ENCODE measurements at regions not wholly inside any gene's neighbourhood (a gene's known extent, or its start where the extent isn't known, plus 50 kb on each side); places are given as distances from the start of the nearest gene placed in this dataset.

DNA sequence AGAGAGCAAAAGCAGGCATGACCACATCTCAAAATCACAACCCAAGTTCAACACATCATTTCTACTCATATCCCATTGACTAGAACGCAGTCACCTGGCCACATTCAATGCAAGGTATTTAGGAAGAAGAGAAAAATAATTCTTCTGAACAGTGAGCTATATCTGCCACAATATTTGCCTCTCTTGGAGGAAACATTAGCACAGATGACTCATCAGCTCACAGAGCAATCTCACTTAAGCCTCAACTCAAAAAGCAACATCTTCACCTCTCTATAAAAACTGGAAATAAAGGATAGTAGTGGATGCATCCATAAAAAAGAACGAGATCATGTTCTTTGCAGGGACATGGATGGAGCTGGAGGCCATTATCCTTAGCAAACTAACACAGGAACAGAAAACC, 143.9 kb upstream of the FMN2 start:
- no peaks in the 10 kb centered on the region for H3K4me1 ChIP-seq
- ATAC-seq (ENCODE audit: low FRiP score in 2 of 2) (no peak), DNase-seq (no peak)
- no peaks in the 10 kb centered on the region for H3K27me3 ChIP-seq
- 82 to 88% methylated on average over 2 of the region's 2 CpGs for WGBS, 2 donors
- no peak overlapping the region for H3K4me3 ChIP-seq
- no peak overlapping the region for H3K27ac ChIP-seq
- no peak for TF ChIP-seq POLR2A (IDR thresholded peaks at IDR 0.05)
- no peak for TF ChIP-seq EP300 (IDR thresholded peaks at IDR 0.05)
- no peak for TF ChIP-seq POLR2AphosphoS5 (IDR thresholded peaks at IDR 0.05)
- TF ChIP-seq, protein P1, sequence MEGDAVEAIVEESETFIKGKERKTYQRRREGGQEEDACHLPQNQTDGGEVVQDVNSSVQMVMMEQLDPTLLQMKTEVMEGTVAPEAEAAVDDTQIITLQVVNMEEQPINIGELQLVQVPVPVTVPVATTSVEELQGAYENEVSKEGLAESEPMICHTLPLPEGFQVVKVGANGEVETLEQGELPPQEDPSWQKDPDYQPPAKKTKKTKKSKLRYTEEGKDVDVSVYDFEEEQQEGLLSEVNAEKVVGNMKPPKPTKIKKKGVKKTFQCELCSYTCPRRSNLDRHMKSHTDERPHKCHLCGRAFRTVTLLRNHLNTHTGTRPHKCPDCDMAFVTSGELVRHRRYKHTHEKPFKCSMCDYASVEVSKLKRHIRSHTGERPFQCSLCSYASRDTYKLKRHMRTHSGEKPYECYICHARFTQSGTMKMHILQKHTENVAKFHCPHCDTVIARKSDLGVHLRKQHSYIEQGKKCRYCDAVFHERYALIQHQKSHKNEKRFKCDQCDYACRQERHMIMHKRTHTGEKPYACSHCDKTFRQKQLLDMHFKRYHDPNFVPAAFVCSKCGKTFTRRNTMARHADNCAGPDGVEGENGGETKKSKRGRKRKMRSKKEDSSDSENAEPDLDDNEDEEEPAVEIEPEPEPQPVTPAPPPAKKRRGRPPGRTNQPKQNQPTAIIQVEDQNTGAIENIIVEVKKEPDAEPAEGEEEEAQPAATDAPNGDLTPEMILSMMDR (IDR thresholded peaks at IDR 0.05) = no peak
- H3K36me3 ChIP-seq = no peaks in the 10 kb centered on the region
- H3K9me3 ChIP-seq = no peaks in the 10 kb centered on the region

DNA sequence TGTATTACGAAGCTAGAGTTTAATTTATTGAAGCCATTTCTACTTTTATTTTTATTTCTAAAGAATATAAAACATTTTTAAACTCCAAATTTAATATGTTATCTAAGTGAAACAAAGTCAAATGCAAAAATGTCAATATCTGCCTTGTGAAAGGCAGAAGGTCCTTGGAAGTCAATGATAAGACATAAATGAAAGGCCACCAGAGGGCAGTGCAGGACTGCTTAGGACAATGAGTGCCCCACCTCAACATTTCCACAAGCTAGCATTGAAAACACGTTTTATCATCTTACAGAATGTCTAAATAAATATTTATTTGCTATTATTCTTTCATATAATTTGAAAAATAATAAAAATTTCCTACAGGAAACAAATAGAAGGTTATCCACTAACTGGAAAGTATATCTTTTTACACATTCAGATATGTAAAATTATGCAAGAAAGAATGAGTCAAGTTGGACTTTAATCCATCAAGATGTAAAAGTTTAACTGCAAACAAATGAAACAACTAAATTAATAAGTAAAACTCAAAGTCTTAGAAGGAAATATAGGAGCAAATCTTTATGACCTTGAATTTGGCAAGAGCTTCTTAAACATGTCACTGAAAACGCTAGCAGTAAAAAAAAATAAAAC, 140.1 kb upstream of the FMN2 start:
- ATAC-seq (ENCODE audit: low FRiP score in 2 of 2) = peak in 1 of 2 donors; percentile 70
- Histone ChIP-seq H3K27me3 (no peaks in the 10 kb centered on the region), H3K4me3 (no peak overlapping the region), H3K27ac (no peak overlapping the region), H3K4me1 (no peaks in the 10 kb centered on the region), H3K36me3 (no peaks in the 10 kb centered on the region), H3K9me3 (no peaks in the 10 kb centered on the region)
- 35 to 48% methylated on average over 3 of the region's 3 CpGs for WGBS, 2 donors
- TF ChIP-seq, protein P1 (IDR thresholded peaks at IDR 0.05) = peak in 5 of 6 experiments; percentile 43 to 64 (median 53)
- TF ChIP-seq EP300 (IDR thresholded peaks at IDR 0.05) = no peak
- peak in 1 of 2 donors; percentile 56 for DNase-seq

DNA sequence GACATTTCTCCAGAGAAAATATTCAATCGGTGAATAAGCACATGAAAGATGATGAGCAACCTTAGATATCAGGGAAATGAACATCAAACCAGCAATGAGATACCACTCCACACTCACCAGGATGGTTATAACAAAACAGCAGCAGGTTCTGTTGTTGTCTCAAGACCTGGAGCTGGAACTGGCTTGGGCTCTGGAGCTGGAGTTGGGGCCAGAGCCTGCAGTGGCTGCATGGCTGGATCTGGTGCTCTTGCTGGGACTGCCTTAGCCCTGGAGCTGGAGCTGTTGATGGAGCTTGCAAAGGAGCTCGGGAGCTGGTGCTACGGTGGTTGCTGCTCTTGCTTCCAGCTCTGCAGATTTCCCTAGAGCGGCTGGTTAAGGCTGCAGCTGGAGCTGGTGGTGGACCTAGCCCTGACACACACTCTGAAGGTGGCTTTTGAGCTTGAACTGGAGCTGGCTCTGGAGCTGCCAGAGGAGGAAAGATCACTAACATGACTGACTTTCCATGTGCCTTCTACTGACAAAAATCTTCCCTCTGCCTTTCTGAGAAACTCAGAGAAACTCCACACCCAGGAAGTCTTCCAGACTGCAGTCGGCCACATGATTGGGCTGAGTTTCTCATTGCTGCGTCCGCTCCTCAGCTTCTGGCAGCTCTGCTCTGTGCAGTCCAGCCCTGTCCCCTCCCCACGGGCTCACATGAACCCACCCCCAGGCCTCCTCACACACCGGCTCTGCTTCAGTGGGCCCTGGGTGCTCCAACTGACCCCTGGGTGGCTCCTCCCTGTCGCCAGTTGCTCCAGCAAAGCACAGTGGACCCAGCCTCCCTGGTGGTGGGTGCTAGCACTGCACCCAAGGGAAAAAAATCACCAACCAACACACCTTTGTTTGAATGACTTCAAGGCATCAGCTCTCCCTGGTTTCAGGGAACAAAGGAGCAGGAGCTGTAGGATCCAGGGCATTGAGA, 139.1 kb upstream of the FMN2 start:
- H3K4me3 ChIP-seq = no peak overlapping the region
- H3K27me3 ChIP-seq = no peaks in the 10 kb centered on the region
- peak in 1 of 2 donors; percentile 32 for DNase-seq
- WGBS, 2 donors = 81 to 88% methylated on average over 10 of the region's 10 CpGs
- TF ChIP-seq, protein P1 (IDR thresholded peaks at IDR 0.05) = peak; percentile 8 to 31 (median 22)
- no peak for TF ChIP-seq POLR2A (IDR thresholded peaks at IDR 0.05)
- H3K27ac ChIP-seq = no peak overlapping the region
- no peaks in the 10 kb centered on the region for H3K36me3 ChIP-seq
- ATAC-seq (ENCODE audit: low FRiP score in 2 of 2) = peak in 1 of 2 donors; percentile 11
- no peaks in the 10 kb centered on the region for H3K4me1 ChIP-seq
- H3K9me3 ChIP-seq = no peaks in the 10 kb centered on the region

DNA sequence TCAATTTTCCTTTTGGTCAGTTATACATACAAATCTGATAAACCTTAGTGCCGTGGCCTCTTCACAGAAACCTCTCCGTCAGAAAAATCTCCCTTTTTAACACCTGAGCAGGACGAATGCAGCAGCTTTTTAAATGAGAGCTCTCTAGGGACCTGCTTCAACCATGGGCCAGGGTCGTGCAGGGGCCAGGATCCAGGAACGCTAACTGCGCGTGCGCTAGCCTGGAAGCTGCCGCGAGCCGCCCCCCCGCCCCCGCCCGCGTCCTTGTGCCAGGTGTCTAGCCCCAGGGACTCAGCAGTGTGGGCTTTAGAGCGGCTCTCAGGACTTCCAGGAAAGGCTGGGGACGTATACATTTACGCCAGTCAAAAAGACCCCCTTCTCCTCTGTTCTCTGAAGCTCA, 136.8 kb upstream of the FMN2 start:
- ATAC-seq (ENCODE audit: low FRiP score in 2 of 2) (no peak), DNase-seq (peak in 1 of 2 donors; percentile 26)
- Histone ChIP-seq H3K9me3 (no peaks in the 10 kb centered on the region), H3K36me3 (no peaks in the 10 kb centered on the region), H3K4me1 (no peaks in the 10 kb centered on the region), H3K27ac (no peak overlapping the region), H3K27me3 (no peaks in the 10 kb centered on the region), H3K4me3 (no peak overlapping the region)
- 60 to 76% methylated on average over 6 to 16 of the region's 18 CpGs for WGBS, 2 donors
- TF ChIP-seq, protein P1 (IDR thresholded peaks at IDR 0.05) = no peak
- no peak for TF ChIP-seq POLR2A (IDR thresholded peaks at IDR 0.05)
- no peak for TF ChIP-seq POLR2AphosphoS5 (IDR thresholded peaks at IDR 0.05)
- TF ChIP-seq EP300 (IDR thresholded peaks at IDR 0.05) = no peak
